ENCODE measurements at regions not wholly inside any gene's neighbourhood (a gene's known extent, or its start where the extent isn't known, plus 50 kb on each side); places are given as distances from the start of the nearest gene placed in this dataset.

DNA sequence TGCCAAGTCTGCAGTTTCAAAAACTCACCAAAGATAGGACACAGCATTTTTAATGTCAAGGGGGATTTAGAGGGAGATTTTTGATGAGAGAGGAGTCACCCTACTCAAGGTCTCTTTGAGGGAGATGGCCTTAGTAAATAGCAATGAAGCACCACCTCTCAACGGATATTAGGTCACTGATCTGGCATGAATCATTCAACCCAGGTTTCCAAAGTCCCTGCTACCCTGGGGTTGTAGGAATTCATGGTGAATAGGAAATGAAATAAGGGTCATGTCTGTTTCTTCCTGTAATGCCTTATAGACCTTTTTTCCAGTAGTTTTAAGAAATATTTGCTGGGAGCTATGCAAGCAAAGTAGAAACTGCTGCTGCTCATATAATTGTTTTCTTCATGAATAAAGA is 2154.9 kb downstream of the LRRC4C start:
- no peak for DNase-seq (ENCODE audit: low read depth in 1 of 2, low spot score in 1 of 2)

DNA sequence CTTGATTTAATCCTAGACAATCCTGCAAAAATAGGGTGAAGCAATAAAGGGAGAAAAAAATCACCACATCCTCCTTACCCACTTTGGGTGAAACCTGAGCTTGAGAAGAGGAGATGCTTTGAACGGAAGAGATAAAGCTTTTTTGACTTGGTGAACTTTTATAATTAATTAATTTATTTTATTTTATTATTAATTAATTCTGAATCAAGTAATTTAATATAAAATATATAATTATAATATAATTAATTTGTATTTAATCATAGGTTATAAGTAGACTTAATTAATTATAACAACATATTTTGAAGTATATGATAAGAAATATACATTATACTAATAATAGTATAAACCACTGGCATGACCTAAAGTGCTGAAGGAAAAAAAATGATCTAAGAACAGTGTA is 2164.8 kb downstream of the LRRC4C start:
- no peak for DNase-seq (ENCODE audit: low read depth in 1 of 2, low spot score in 1 of 2)

DNA sequence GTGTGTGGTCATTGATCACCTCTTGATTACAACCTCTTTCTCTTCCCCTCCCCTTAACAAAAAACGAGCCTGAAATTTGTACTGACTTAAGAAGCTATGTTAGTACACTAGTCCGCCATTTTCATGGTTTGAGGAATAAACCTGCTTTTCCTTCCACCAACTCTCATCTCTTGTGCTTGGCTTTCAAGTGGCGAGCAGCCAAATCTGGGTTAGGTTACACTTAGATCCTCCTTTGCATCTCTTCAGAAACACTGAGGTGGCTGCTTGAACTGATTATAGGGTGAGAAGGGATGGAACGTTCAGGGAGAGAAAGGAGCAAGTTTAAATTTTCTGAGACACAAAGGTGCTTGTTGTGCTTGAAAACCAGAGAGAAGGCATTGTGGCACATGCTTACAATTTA is 2171.4 kb downstream of the LRRC4C start:
- DNase-seq (ENCODE audit: low read depth in 1 of 2, low spot score in 1 of 2) = no peak

DNA sequence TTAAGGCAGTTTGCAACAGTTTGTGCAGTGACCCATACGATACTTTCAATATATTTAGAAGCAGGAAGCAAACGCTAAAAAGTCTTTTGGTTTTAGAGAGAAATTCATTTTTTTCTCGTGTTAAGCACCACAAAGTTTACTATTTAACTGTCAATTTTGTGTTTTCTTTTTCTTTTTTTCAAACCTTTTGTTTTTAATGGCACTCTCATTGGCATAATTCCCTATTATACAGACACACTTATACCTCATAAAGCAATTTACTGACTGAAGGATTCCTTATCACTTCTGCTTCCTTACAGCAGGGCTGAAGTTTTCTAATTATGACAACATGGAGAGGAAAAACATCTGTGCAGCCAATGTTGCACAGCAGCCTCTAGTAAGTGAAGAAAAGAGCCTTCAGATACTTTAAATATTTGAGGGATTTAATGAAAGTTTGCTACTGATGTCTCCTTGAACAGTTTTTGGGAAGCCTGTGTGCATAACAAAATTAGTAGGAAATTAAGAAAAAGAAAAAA is 2191.2 kb downstream of the LRRC4C start:
- DNase-seq (ENCODE audit: low read depth in 1 of 2, low spot score in 1 of 2) = no peak

DNA sequence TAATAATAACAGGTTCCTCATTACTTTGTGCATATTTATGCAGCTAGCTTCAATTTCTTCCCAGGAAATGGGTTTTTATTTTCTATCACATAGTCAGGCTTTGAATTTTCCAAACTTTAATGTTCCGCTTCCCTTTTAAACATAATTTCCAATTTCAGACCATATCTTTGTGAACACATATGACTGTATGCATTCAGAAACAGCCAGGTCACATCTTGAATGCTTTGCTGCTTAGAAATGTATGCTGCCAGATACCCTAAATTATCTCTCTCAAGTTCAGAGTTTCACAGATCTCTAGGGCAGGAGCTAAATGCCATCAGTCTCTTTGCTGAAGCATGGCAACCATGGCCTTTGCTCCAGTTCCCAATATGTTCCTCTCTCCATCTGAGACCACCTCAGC is 2203.8 kb downstream of the LRRC4C start:
- DNase-seq (ENCODE audit: low read depth in 1 of 2, low spot score in 1 of 2) = no peak

DNA sequence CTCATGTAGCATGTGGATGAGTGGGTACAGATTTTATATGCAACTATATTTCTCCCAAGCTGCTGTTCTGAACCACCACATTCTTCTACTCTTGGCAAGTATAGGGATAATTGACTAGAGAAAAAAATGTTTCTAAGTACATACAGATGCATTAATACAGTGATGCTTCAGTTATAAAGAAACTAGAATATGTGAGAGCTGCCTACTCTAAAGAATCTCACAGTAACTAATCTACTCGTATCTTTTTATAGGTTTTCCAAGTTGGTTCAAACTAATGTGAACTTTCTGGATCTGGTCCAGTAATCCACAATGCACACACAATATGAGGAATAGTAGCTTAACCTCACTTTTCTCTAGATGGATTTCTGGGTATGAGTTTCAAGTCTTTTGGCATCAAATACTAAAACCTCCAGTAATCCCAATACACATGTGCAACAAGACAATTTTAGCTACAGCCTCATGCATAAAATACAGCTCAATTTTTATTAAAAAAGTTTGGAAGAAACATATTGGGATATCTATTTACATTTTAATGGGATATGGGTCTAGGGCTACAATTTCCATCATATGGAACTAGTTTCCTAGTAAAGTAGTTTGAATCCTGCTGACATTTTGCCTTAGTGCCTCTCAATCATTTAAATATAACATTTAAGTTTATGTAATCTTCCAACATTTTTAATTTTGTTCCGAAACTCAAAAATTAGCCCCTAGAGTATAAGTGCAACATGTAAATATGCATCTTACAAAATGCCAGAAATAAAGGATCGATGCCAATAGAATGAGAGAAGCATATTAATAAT is 2209.7 kb downstream of the LRRC4C start:
- no peak for DNase-seq (ENCODE audit: low read depth in 1 of 2, low spot score in 1 of 2)

DNA sequence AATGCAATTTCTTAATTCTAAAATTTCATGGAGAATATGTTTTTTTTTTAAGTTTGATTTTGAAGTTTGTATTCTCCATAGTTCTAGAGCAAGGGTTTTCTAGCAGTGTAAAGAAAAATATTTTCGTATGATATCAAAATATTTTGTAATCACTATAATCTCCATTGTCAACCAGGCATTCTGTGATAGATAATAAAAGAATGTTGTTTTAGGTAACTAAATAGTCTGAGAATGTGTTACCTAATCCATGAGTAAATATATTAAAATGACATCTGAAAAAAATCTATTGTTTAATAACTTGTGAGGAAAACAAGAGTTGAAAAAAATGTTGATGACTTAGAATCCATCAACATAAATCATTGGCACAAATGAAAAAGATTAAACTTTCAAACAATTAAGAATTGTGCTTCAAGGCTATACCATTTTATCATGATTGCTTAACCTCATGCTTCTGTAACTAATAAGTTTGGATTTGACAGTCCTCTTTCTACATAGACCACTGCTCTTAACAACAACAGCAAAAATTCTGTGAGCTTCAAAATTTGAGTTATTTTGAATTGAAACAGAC is 2211.8 kb downstream of the LRRC4C start:
- no peak for DNase-seq (ENCODE audit: low read depth in 1 of 2, low spot score in 1 of 2)

DNA sequence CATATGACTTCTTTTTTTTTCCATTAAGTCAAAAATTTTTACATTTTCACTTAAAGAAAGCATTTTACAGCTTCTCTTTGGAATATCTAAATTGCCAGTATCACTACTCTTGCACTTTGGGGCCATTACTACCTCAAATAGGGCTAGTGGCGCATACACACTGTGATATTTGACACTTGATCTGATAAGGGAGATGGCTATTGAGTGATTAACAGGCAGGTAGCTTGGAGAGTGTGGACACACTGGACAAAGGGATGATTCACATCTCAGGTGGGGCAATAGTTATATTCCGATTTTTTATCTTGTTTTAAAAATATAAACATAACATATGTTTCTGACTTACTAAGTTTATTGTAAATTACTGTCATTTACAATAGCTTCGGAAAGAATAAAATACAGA is 2219.9 kb downstream of the LRRC4C start:
- no peak for DNase-seq (ENCODE audit: low read depth in 1 of 2, low spot score in 1 of 2)

DNA sequence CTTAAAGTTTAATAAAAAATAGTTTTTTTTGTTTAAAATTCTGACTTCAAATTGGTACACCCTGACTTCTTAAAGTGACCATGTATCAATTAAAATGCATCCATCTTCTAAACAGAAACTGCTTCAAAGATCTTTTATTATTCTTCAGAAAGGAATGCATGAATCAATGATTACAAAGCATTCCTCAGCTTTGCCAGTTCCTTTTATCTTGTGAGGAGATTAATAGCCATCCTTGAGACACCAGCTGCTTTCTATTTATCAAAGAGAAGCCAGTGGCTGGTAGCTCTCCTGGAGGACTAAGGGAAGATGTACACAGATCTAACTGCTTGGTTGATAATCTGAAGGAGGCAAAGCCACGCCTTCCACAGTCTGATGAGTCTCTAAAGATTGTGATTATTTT is 2222.5 kb downstream of the LRRC4C start:
- DNase-seq (ENCODE audit: low read depth in 1 of 2, low spot score in 1 of 2) = no peak

DNA sequence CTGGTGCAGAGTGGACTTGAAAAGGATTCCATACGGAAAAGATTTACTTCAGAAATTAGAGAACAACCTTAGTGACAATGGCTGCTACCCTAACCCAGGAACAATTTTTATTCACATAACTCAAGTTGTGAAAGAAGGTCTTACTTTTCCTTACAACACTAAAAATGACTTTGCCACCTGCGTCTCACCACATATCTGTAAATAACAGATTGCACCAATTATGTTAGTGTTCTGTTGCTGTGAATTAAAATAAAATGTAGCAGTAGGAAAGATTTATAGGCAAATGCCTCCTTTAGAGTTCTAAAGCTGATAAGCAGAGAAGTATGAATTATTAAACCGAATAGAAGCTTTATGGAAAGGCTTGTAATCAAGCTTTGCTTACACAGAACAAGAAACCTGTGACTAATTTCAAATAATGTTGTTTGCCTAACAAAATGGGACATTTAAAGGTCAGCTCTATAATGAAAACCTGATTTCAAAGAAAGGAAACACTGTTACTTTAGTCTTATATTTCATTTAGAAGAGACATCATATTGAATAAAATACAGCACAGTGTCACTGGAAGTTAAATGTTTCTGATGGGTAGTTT is 2237.8 kb downstream of the LRRC4C start:
- no peak for DNase-seq (ENCODE audit: low read depth in 1 of 2, low spot score in 1 of 2)

DNA sequence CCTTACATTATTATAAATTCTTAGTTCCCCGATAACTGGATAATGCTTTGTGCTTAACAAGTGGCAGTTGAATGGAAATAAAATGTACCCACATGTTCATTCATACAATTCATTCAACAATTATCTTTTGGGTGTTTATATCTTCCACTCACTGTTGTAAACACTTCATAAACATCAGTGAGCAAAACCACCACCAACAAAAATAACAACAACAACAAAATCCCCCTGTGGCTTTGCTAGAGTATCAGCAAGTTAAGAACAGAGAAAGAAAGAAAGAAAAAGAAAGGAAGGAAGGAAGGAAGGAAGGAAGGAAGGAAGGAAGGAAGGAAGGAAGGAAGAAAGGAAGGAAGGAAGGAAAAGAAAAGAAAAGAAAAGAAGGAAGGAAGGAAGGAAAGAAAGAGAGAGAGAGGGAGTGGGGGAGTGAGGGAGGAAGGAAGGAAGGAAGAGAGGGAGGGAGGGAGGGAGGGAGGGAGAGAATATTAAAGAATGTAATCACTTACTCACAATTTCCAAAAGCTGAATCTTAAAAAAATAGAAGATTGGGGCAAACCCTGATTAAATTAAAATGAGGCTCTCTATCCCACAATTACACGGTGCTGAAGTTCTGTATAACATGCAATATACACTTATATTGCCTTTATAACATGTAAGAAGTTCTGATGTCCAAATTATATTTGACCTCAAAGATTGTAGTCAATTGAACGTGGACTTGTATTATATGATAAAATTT is 2238.8 kb downstream of the LRRC4C start:
- DNase-seq (ENCODE audit: low read depth in 1 of 2, low spot score in 1 of 2) = no peak

DNA sequence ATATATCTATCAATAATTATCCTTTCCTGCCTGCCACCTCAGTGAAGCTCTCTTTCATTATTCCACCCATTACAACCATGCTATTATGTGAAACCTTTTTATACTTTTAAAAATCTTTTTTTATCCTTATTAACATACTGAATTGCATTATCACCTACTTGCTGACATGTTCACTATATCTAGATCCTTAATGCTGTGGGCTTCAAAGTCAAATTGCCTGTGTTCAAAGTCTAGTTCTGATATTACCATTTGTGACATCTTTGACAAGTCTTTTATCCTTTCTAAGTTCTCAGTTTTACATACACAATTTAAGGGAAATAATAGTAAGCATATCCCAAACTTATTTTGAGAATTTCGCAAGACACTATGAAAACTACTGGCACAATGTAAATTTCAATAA is 2239.4 kb downstream of the LRRC4C start:
- no peak for DNase-seq (ENCODE audit: low read depth in 1 of 2, low spot score in 1 of 2)

DNA sequence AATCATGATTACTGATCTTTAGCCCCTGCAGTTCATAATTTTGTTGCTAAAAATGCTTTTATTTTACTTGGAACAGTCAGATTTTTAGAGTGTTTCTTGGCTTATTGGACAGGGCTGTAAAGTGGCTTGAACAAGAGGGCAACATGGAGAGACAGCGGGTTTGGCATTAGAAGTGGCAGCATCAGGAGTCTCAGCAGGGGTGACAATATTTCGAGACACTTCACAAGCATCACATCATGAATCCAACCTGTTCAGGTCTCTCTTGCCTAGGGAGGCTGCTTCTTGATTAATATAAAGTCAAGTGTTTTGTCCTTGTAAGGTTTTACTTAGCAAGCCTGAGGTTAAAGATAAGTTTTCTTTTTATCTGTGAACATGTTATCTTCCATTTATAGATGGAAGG is 2249.5 kb downstream of the LRRC4C start:
- DNase-seq (ENCODE audit: low read depth in 1 of 2, low spot score in 1 of 2) = no peak

DNA sequence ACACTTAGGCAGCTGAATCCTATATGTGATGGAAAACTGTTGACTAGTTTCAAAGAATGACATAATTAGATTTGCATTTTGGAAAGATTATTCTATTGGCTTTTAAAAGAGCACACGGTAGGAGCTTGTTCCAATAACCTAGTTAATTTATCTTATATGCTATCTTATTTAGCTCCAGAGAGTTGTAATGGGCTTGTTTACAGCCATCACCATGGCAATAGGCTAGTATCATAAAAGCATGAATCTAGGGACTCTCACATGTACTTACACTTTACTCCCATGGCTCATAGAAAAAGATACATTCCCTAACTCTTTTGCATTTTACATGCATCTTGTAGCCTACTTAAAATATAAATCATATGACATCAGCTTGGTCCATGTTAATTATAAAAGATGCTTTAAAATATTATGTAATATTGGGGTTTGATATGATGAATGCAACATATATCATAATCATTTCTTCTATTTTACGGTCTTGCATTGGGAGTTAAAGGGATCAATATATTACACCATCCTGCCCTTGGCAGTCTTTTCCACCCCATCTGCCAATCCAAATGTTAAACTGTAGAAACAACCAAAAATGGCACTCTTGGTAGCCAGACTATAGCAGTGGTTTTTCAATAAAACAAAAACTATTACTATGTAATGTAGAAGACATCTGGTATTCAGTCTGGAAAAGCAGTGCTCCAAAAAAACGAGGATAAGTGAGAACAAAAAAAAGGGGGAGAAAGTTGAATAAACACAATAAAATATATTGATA is 2254.0 kb downstream of the LRRC4C start:
- DNase-seq (ENCODE audit: low read depth in 1 of 2, low spot score in 1 of 2) = no peak

DNA sequence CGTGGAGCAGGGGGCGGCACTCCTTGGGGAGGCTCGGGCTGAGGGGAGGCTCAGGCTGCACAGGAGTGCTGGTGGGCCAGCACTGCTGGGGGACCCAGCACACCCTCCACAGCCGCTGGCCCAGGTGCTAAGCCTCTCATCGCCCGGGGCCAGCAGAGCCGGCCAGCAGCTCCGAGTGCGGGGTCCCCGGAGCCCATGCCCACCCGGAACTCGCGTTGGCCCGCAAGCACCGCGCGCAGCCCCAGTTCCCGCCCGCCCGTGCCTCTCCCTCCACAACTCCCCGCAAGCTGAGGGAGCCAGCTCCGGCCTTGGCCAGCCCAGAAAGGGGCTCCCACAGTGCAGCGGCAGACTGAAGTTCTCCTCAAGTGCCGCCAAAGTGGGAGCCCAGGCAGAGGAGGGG is 2266.8 kb downstream of the LRRC4C start:
- no peak for DNase-seq (ENCODE audit: low read depth in 1 of 2, low spot score in 1 of 2)

DNA sequence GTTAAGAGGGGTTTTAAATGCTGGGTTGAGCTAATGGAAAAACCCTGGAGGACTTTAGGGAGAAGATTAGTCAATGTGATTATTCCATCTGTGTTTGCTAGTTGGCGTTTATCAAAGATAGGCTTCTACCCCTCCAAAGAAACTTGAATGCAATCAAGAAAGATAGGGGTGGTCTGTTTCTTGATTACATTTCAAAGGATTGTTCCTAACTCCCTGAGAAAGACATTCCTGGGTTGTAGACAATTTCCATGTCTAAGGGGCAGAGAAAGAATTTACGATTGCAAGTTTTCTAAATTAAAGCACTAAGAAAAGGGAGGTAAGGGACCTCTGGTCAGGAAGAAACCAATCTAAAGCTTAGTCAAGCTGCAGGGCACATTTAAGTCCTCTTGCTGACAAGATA is 2268.7 kb downstream of the LRRC4C start:
- DNase-seq (ENCODE audit: low read depth in 1 of 2, low spot score in 1 of 2) = no peak

DNA sequence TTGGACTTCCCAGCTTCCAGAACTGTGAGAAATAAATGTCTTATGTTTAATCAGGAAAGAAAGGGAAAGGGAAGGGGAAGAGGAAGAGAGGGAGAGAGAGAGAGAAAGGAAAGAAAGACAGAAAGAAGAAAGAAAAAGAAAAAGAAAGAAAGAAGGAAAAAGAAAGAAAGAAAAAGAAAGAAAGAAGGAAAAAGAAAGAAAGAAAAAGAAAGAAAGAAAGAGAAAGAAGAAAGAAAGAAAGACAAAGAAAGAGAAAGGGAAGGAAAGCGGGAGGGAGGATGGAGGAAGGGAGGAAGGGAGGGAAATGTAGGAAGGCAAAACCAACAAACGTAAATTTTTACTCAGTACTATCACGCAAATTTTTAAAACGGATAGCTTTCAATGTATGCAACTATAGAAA is 2281.8 kb downstream of the LRRC4C start:
- no peak for DNase-seq (ENCODE audit: low read depth in 1 of 2, low spot score in 1 of 2)

DNA sequence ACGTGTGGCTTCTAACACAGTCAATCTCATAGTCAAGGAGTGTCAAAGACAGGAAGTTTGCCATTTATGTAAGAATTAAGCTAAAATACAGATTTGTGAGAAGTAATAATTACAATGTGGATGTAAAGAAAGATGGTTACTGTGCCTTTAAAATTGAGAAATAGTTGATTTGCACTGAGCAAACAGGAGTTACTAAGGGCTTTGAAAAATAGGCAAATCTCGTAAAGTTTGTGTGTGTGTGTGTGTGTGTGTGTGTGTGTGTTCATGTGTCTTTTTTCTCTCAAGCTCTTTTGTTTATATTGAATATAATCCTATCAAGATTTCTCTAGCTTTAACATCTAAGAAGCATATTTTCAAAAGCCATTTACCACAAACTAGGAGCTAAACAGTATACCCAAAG is 2284.5 kb downstream of the LRRC4C start:
- no peak for DNase-seq (ENCODE audit: low read depth in 1 of 2, low spot score in 1 of 2)

DNA sequence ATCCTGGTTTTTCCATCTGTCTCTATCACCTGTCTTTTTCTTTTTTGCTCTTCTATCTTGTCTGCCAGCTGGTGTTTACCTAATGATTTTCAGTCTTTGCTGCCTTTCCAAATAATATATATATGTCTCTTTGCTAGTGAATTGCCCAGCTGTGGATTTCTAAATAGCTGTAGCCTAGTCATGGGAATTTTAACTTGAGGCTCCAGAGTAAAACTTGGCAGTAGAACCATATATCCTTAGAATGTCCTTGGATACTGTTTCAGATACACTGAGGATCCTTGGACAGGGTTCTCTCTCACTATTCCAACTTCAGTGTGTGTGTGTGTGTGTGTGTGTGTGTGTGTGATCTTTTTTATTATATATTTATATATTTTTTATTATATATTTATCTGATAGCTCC is 2285.3 kb downstream of the LRRC4C start:
- DNase-seq (ENCODE audit: low read depth in 1 of 2, low spot score in 1 of 2) = no peak

DNA sequence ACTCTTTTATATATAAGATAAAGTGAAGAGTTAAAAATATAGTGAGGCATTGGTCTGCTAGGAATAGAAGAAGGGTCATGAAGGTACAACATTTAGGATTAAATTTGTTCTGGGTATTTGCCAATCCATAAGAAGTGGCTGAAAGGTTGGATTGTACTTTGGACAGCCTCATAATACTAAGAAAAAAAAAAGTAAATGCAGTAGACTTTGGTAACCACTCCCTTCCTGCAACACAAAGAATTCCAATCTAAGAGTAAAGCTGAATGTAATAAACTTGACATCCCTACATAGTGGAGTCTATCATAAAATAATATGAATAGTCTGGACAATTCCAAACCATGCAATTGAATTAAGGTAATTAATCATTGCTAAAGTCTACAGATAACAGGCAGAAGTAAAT is 2294.4 kb downstream of the LRRC4C start:
- no peak for DNase-seq (ENCODE audit: low read depth in 1 of 2, low spot score in 1 of 2)

DNA sequence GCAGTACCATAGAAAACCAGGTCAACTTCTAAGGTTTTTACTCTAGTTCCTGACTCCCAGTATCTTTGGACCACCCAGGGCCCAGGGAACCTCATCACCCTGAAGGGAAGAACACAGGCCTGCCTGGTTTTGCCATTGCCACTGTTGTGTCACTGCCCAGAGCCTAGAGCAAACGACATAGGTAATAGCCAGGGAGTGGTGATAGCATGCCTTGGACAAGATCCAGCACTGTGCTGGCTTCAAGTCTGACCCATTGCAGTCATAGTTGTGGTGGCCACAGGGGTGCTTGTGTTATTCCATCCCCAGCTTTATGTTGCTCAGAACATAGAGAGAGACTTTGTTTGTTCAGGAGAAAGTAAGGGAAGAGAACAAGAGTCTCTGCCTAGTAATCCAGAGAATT is 2310.2 kb downstream of the LRRC4C start:
- DNase-seq (ENCODE audit: low read depth in 1 of 2, low spot score in 1 of 2) = no peak

All from stimulated activated CD4-positive, alpha-beta T cell treated with anti-CD3 and anti-CD28 coated beads, Interleukin-15, amount 100 ng/mL, for 1 hour (primary cell).